K562 (cell line): ENCODE measurements at regions not wholly inside any gene's neighbourhood (a gene's known extent, or its start where the extent isn't known, plus 50 kb on each side); places are given as distances from the start of the nearest gene placed in this dataset.

ENCODE experiments used
- ATAC-seq: fragments of 200-7000 bp; cut with Tn5 transposase; 3 replicates; pipeline ENCODE4 v1.9.1; 2020; ENCODE audit warnings: moderate library complexity
- BruUV-seq: library from RNA; stranded (reverse); fragments of 400-500 nt; replicated peaks from 2 replicates; lab custom pipeline; 2021; lab: Mats Ljungman, UMichigan
- CTCF ChIA-PET: fragments of 300-600 bp; formaldehyde crosslinking; extraction: SDS; loops from one replicate; lab custom pipeline; 2021; ENCODE audit warnings: low intra/inter-chr PET ratio; lab: Yijun Ruan, JAX
- POLR2A ChIA-PET: fragments of 300-600, 350-650 bp; sonication (Branson Sonifier 250); formaldehyde crosslinking; extraction: SDS; loops from one replicate; lab custom pipeline; 2021; ENCODE audit warnings: antibody characterized with exemption, inconsistent platforms; lab: Yijun Ruan, JAX
- DNase-seq, 4 experiments: peaks; one replicate each; pipeline versions ENCODE4 v3.0.0 to v3.0.0-alpha.2; 2011 to 2018; ENCODE audit warnings: low spot score in 3 of 4, mixed read lengths in 3 of 4; ENCODE audit errors: extremely low read depth in 1 of 4
- FAIRE-seq: peaks from 2 replicates; lab custom pipeline; 2011; peaks lifted over from hg19 to GRCh38; lab: Jason Lieb, UNC
- H2AFZ ChIP-seq: 2 replicates; pipeline ENCODE4 v1.6.0; 2011; ENCODE audit warnings: low read depth, low read length, control low read depth, inconsistent platforms
- H3K27ac ChIP-seq: fragments of 200-600 bp; 3 replicates; pipeline ENCODE4 v1.8.0; 2011; ENCODE audit warnings: low read depth, mild to moderate bottlenecking, control low read depth, inconsistent platforms, low read length, moderate library complexity, mixed read lengths; ENCODE audit errors: extremely low read depth
- H3K27me3 ChIP-seq, 2 experiments: fragments of 300-600 bp in 1 of 2; 2 replicates in 1 of 2; 3 replicates in 1 of 2; pipeline versions ENCODE4 v1.6.0 to v1.8.0; 2011; ENCODE audit warnings: inconsistent platforms in 2 of 2, low read length in 2 of 2, mild to moderate bottlenecking in 1 of 2, mixed read lengths in 1 of 2, moderate library complexity in 1 of 2; ENCODE audit not compliant: control insufficient read depth in 2 of 2, insufficient read depth in 2 of 2
- H3K36me3 ChIP-seq: fragments of 300-600 bp; 3 replicates; pipeline ENCODE4 v1.8.0; 2011; ENCODE audit warnings: mild to moderate bottlenecking, low read length, inconsistent platforms; ENCODE audit not compliant: control insufficient read depth, insufficient read depth
- H3K4me1 ChIP-seq, 2 experiments: fragments of 200-600 bp in 1 of 2; replicated peaks in 1 of 2; 2 replicates in 1 of 2; 3 replicates in 1 of 2; pipeline versions ENCODE4 v1.5.1 to v1.8.0; 2011; ENCODE audit warnings: inconsistent platforms in 2 of 2, low read length in 2 of 2, mild to moderate bottlenecking in 1 of 2, mixed read lengths in 1 of 2, moderate library complexity in 1 of 2; ENCODE audit not compliant: control insufficient read depth in 2 of 2, insufficient read depth in 2 of 2
- H3K4me2 ChIP-seq: 2 replicates; pipeline ENCODE4 v1.6.1; 2011; ENCODE audit warnings: low read length, control low read depth, inconsistent platforms, mixed read lengths; ENCODE audit not compliant: insufficient read depth
- H3K4me3 ChIP-seq: fragments of 200-600 bp; sonication (generic), shearing (Covaris generic); 2 replicates; pipeline ENCODE4 v1.5.1; 2016; ENCODE audit warnings: control low read depth, inconsistent platforms
- H3K79me2 ChIP-seq: fragments of 200-600 bp; 3 replicates; pipeline ENCODE4 v1.8.0; 2011; ENCODE audit warnings: low read length, inconsistent platforms; ENCODE audit not compliant: control insufficient read depth, insufficient read depth
- H3K9ac ChIP-seq, 2 experiments: 2 replicates each; pipeline versions ENCODE4 v1.6.0 to v1.6.1; 2011; ENCODE audit warnings: low read depth in 2 of 2, low read length in 2 of 2, control low read depth in 1 of 2, inconsistent platforms in 1 of 2, mild to moderate bottlenecking in 1 of 2, mixed read lengths in 1 of 2; ENCODE audit not compliant: insufficient read depth in 1 of 2
- H3K9me1 ChIP-seq: one replicate; pipeline ENCODE4 v1.6.0; 2011; ENCODE audit warnings: inconsistent platforms, mild to moderate bottlenecking, low read length, moderate library complexity; ENCODE audit not compliant: control insufficient read depth, insufficient read depth
- H3K9me3 ChIP-seq: replicated peaks from 2 replicates; pipeline ENCODE4 v1.5.1; 2011; ENCODE audit warnings: low read depth, low read length, inconsistent platforms; ENCODE audit not compliant: control insufficient read depth, insufficient read depth
- H4K20me1 ChIP-seq: replicated peaks from 2 replicates; pipeline ENCODE4 v1.6.1; 2011; ENCODE audit warnings: low read length, inconsistent platforms, mixed read lengths; ENCODE audit not compliant: control insufficient read depth, insufficient read depth
- FOXP4 ChIP-seq: sonication (generic); formaldehyde crosslinking; IDR thresholded peaks from 2 replicates; pipeline ENCODE4 v1.8.0; 2022; ENCODE audit warnings: mild to moderate bottlenecking, missing genetic modification reagents, borderline replicate concordance
- RBM25 ChIP-seq: fragments of 200-400 bp; formaldehyde crosslinking; IDR thresholded peaks from 2 replicates; pipeline ENCODE4 v1.6.1; 2018; ENCODE audit warnings: low read length, low read depth, moderate library complexity; ENCODE audit not compliant: severe bottlenecking
- WGBS: fragments of 100-300 bp; shearing (Covaris generic); methylation state at CpG from one replicate; pipeline ENCODE4 v1.1.6; 2016; ENCODE audit warnings: low coverage, mixed read lengths; ENCODE audit not compliant: insufficient coverage; ENCODE audit errors: missing lambda C conversion rate; 5-methylcytosine and 5-hydroxymethylcytosine counted together
- in situ Hi-C: fragments of 300-500 bp; cut with MboI; formaldehyde crosslinking; loops from 4 replicates; pipeline ENCODE4 v1.15.0; 2018; ENCODE audit warnings: inconsistent platforms, mixed read lengths
- intact Hi-C: fragments of 100-400 bp; cut with micrococcal nuclease; formaldehyde crosslinking; loops from 2 replicates; pipeline ENCODE4 v1.14.2; 2022

- 0% methylated on average over 7 of the region's 7 CpGs for WGBS
Measured at GRCh38 chr6:168922436-168922835, 331.2 kb downstream of the THBS2 start.

More at GRCh38 chr6:168922436-168922835, 331.2 kb downstream of the THBS2 start:
- no peak overlapping the region for H3K4me2 ChIP-seq
- H2AFZ ChIP-seq, result no peak overlapping the region
- no peak for FAIRE-seq
- peaks cover 20 to 51% of the 10 kb centered on the region in 2 experiments; a peak in 4 of 5 replicates for H3K27me3 ChIP-seq
- H3K9me1 ChIP-seq, result no peaks in the 10 kb centered on the region
- ChIA-PET CTCF (no interaction called here), POLR2A (interaction anchor here (1.0 kb wide), 1 partner anchor 35 kb away, joined by 3 read pairs; no protein-coding TSS in a partner anchor)
- TF ChIP-seq RBM25 (peak; percentile 40), FOXP4 (CRISPR knock-in tag) (no peak)
- intact Hi-C loops (no loop called here), in situ Hi-C loops (no loop called here)
- H3K4me3 ChIP-seq, result no peak overlapping the region
- H4K20me1 ChIP-seq, result 0 out of 2 replicates have a peak, but pooled peaks cover 4% of the 10 kb centered on the region
- no peak for DNase-seq
- H3K4me1 ChIP-seq, result no peaks in the 10 kb centered on the region
- no peaks in the 10 kb centered on the region for H3K79me2 ChIP-seq
- no peaks in the 10 kb centered on the region for H3K36me3 ChIP-seq
- H3K9me3 ChIP-seq, result no peaks in the 10 kb centered on the region
- no peak for ATAC-seq
- BruUV-seq, result no TSS peak
- no peak overlapping the region for H3K9ac ChIP-seq
- H3K27ac ChIP-seq, result no peak overlapping the region
